PC-9 (cell line): ENCODE measurements at regions not wholly inside any gene's neighbourhood (a gene's known extent, or its start where the extent isn't known, plus 50 kb on each side); places are given as distances from the start of the nearest gene placed in this dataset.

Experiments used
- BruUV-seq: library from RNA; stranded (reverse); fragments of 400-500 nt; replicated peaks from 2 replicates; lab custom pipeline; 2021; lab: Mats Ljungman, UMichigan
- CTCF ChIA-PET: fragments of 300-600 bp; sonication (Branson Sonifier 250); formaldehyde crosslinking; loops from one replicate; lab custom pipeline; 2022; ENCODE audit warnings: antibody characterized with exemption; lab: Charles Lee
- POLR2A ChIA-PET: fragments of 300-600 bp; sonication (Branson Sonifier 250); formaldehyde crosslinking; loops from one replicate; lab custom pipeline; 2022; ENCODE audit warnings: antibody characterized with exemption; ENCODE audit not compliant: unreplicated experiment; lab: Charles Lee
- DNase-seq, 2 experiments: peaks; one replicate each; pipeline versions ENCODE4 v3.0.0 to v3.0.0-alpha.2; 2015 to 2022; ENCODE audit warnings: mixed read lengths in 1 of 2
- H2AFZ ChIP-seq: fragments of 200-600 bp; sonication (generic); 2 replicates; pipeline ENCODE4 v1.8.1; 2017; ENCODE audit warnings: antibody characterized with exemption
- H3F3A ChIP-seq: fragments of 200-600 bp; sonication (generic); 2 replicates; pipeline ENCODE4 v1.8.1; 2017; ENCODE audit warnings: antibody characterized with exemption, mild to moderate bottlenecking, low read depth; ENCODE audit not compliant: insufficient read depth
- H3K27ac ChIP-seq: fragments of 200-600 bp; sonication (generic); 2 replicates; pipeline ENCODE4 v1.6.1; 2016; ENCODE audit warnings: mixed run types
- H3K27me3 ChIP-seq: fragments of 200-600 bp; sonication (generic); 2 replicates; pipeline ENCODE4 v1.6.1; 2016; ENCODE audit warnings: low read depth, mixed run types; ENCODE audit not compliant: insufficient read depth
- H3K36me3 ChIP-seq: fragments of 200-600 bp; sonication (generic); 2 replicates; pipeline ENCODE4 v1.6.1; 2016; ENCODE audit warnings: low read depth, mixed run types
- H3K4me1 ChIP-seq: fragments of 200-600 bp; sonication (generic); replicated peaks from 2 replicates; pipeline ENCODE4 v1.6.1; 2016; ENCODE audit warnings: mixed run types; ENCODE audit not compliant: insufficient read depth
- H3K4me2 ChIP-seq: fragments of 200-600 bp; sonication (generic); 2 replicates; pipeline ENCODE4 v1.6.1; 2017; ENCODE audit warnings: mixed run types
- H3K4me3 ChIP-seq: fragments of 200-600 bp; sonication (generic); 2 replicates; pipeline ENCODE4 v1.6.1; 2016; ENCODE audit warnings: mixed run types
- H3K79me2 ChIP-seq: fragments of 200-600 bp; sonication (generic); 2 replicates; pipeline ENCODE4 v1.6.1; 2017; ENCODE audit warnings: low read depth, mixed run types
- H3K9me2 ChIP-seq: fragments of 200-600 bp; sonication (generic); 2 replicates; pipeline ENCODE4 v1.8.1; 2017; ENCODE audit warnings: mild to moderate bottlenecking; ENCODE audit not compliant: insufficient read depth
- H3K9me3 ChIP-seq: fragments of 200-600 bp; sonication (generic); 2 replicates; pipeline ENCODE4 v1.8.1; 2016; ENCODE audit warnings: low read depth; ENCODE audit not compliant: insufficient read depth
- H4K20me1 ChIP-seq: fragments of 200-600 bp; sonication (generic); 2 replicates; pipeline ENCODE4 v1.8.1; 2017; ENCODE audit not compliant: insufficient read depth
- EZH2 ChIP-seq: fragments of 200-600 bp; sonication (generic); IDR thresholded peaks from 2 replicates; pipeline ENCODE4 v1.8.0; 2017; ENCODE audit warnings: antibody characterized with exemption, low read depth
- intact Hi-C: fragments of 100-400 bp; cut with micrococcal nuclease; formaldehyde crosslinking; loops from one replicate; pipeline ENCODE4 v1.10.0; 2022; ENCODE audit not compliant: unreplicated experiment
- TF ChIP-seq, protein P1 (sequence below): fragments of 200-600 bp; sonication (generic); conservative IDR thresholded peaks from 2 replicates; pipeline ENCODE4 v1.6.1; 2017; ENCODE audit warnings: mixed run types, antibody characterized with exemption, mild to moderate bottlenecking, moderate library complexity

GRCh38 chr11:80086496-80087055 lies 645.7 kb upstream of the TENM4 start:
- DNase-seq, result no peak
- Histone ChIP-seq H2AFZ (no peak overlapping the region), H3K9me3 (no peaks in the 10 kb centered on the region), H3F3A (no peaks in the 10 kb centered on the region), H4K20me1 (no peaks in the 10 kb centered on the region), H3K79me2 (no peaks in the 10 kb centered on the region), H3K9me2 (no peaks in the 10 kb centered on the region), H3K4me2 (no peak overlapping the region), H3K4me3 (no peak overlapping the region), H3K27me3 (no peaks in the 10 kb centered on the region), H3K36me3 (no peaks in the 10 kb centered on the region), H3K4me1 (0 out of 2 replicates have a peak, but pooled peaks cover 7% of the 10 kb centered on the region), H3K27ac (no peak overlapping the region)
- intact Hi-C loops, result no loop called here
- BruUV-seq, result no TSS peak
- ChIA-PET CTCF (no interaction called here), POLR2A (no interaction called here)
- no peak for TF ChIP-seq EZH2
- TF ChIP-seq, protein P1, sequence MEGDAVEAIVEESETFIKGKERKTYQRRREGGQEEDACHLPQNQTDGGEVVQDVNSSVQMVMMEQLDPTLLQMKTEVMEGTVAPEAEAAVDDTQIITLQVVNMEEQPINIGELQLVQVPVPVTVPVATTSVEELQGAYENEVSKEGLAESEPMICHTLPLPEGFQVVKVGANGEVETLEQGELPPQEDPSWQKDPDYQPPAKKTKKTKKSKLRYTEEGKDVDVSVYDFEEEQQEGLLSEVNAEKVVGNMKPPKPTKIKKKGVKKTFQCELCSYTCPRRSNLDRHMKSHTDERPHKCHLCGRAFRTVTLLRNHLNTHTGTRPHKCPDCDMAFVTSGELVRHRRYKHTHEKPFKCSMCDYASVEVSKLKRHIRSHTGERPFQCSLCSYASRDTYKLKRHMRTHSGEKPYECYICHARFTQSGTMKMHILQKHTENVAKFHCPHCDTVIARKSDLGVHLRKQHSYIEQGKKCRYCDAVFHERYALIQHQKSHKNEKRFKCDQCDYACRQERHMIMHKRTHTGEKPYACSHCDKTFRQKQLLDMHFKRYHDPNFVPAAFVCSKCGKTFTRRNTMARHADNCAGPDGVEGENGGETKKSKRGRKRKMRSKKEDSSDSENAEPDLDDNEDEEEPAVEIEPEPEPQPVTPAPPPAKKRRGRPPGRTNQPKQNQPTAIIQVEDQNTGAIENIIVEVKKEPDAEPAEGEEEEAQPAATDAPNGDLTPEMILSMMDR, result no peak

GRCh38 chr11:80085563-80085962 lies 644.7 kb upstream of the TENM4 start:
- H3K9me2 ChIP-seq, result no peaks in the 10 kb centered on the region
- TF ChIP-seq EZH2, result no peak
- TF ChIP-seq, protein P1, result no peak
- POLR2A ChIA-PET, result no interaction called here
- H3K27me3 ChIP-seq, result no peaks in the 10 kb centered on the region
- no peak overlapping the region for H3K4me3 ChIP-seq
- CTCF ChIA-PET, result interaction anchor here (0.7 kb wide), 1 partner anchor 15 kb away, joined by 3 read pairs; no protein-coding TSS in a partner anchor
- 0 out of 2 replicates have a peak, but pooled peaks cover 7% of the 10 kb centered on the region for H3K4me1 ChIP-seq
- no peak overlapping the region for H3K27ac ChIP-seq
- DNase-seq, result no peak
- H3K79me2 ChIP-seq, result no peaks in the 10 kb centered on the region
- intact Hi-C loops, result no loop called here
- H4K20me1 ChIP-seq, result no peaks in the 10 kb centered on the region
- BruUV-seq, result no TSS peak
- no peak overlapping the region for H2AFZ ChIP-seq
- no peaks in the 10 kb centered on the region for H3K9me3 ChIP-seq
- H3K4me2 ChIP-seq, result no peak overlapping the region
- H3F3A ChIP-seq, result no peaks in the 10 kb centered on the region
- no peaks in the 10 kb centered on the region for H3K36me3 ChIP-seq

DNA sequence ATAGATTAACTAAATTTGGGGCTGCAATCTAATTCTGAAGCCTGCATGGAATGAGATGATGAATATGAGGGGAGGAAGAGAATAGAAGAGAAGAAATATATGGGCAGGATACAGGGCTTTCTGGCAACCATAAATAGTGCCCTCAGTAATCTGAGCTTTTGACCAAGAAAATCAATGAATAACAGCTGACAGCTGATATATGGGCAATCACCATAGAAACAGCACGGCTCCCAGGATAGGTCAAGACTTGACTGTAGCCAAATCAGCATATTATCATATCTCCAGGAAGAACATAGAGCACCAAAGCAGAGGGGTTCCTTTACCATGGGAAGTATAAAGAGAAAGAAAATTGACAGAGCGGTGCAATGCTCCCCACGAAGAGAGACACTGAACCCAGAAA lies 643.8 kb upstream of the TENM4 start:
- H2AFZ ChIP-seq, result no peak overlapping the region
- no peak for DNase-seq
- H3K36me3 ChIP-seq, result no peaks in the 10 kb centered on the region
- H3K4me1 ChIP-seq, result 0 out of 2 replicates have a peak, but pooled peaks cover 7% of the 10 kb centered on the region
- intact Hi-C loops, result loop anchor here (5.0 kb wide), 1 partner anchor 83 kb away; no protein-coding TSS in a partner anchor
- no peaks in the 10 kb centered on the region for H3K27me3 ChIP-seq
- H3K9me3 ChIP-seq, result no peaks in the 10 kb centered on the region
- TF ChIP-seq EZH2, result no peak
- TF ChIP-seq, protein P1, result no peak
- peaks cover 4% of the 10 kb centered on the region; the same call in 1 of the 2 replicates for H4K20me1 ChIP-seq
- BruUV-seq, result no TSS peak
- H3K4me2 ChIP-seq, result no peak overlapping the region
- no peaks in the 10 kb centered on the region for H3K79me2 ChIP-seq
- CTCF ChIA-PET, result interaction anchor here (1.0 kb wide), 1 partner anchor 53 kb away, joined by 3 read pairs; no protein-coding TSS in a partner anchor
- no peak overlapping the region for H3K4me3 ChIP-seq
- H3K9me2 ChIP-seq, result no peaks in the 10 kb centered on the region
- POLR2A ChIA-PET, result no interaction called here
- no peaks in the 10 kb centered on the region for H3F3A ChIP-seq
- no peak overlapping the region for H3K27ac ChIP-seq
